ENCODE measurements at regions not wholly inside any gene's neighbourhood (a gene's known extent, or its start where the extent isn't known, plus 50 kb on each side); places are given as distances from the start of the nearest gene placed in this dataset.

DNA sequence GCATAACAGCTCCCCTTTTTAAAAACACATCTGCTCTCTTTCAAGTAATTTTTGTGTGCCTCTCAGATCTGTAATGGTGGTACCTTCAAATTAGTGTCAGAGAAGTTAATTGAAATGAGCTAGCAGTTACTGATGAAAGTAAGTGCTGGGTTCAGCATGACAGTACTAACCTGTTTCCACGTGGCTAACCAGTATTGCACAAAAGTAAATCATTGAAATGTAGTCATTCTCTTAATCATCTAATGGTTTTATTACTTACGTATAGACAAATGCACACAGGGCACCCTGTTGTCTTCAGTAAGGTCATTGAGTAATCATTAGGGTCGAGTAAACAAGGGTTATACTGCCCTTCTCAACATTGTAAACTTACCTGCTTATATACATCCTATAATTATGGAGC lies 157.8 kb upstream of the PRR16 start:
- TF ChIP-seq, protein P1, sequence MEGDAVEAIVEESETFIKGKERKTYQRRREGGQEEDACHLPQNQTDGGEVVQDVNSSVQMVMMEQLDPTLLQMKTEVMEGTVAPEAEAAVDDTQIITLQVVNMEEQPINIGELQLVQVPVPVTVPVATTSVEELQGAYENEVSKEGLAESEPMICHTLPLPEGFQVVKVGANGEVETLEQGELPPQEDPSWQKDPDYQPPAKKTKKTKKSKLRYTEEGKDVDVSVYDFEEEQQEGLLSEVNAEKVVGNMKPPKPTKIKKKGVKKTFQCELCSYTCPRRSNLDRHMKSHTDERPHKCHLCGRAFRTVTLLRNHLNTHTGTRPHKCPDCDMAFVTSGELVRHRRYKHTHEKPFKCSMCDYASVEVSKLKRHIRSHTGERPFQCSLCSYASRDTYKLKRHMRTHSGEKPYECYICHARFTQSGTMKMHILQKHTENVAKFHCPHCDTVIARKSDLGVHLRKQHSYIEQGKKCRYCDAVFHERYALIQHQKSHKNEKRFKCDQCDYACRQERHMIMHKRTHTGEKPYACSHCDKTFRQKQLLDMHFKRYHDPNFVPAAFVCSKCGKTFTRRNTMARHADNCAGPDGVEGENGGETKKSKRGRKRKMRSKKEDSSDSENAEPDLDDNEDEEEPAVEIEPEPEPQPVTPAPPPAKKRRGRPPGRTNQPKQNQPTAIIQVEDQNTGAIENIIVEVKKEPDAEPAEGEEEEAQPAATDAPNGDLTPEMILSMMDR (IDR thresholded peaks at IDR 0.05; ENCODE audit: insufficient read depth, low read depth, low read length), result no peak
- no peak for TF ChIP-seq EZH2 (IDR thresholded peaks at IDR 0.05; ENCODE audit: insufficient read depth, low read length)
